Activated CD4-positive, CD25-positive, alpha-beta regulatory T cell (primary cell): ENCODE measurements at regions not wholly inside any gene's neighbourhood (a gene's known extent, or its start where the extent isn't known, plus 50 kb on each side); places are given as distances from the start of the nearest gene placed in this dataset.
"Not testable (repeated sequence)": the region's sequence is repeated elsewhere in the genome, so short reads cannot be mapped to it uniquely, and the experiment has no call there.

ENCODE experiments used
- DNase-seq, 4 experiments: peaks; one replicate each; lab custom pipeline; 2025; lab: John Stamatoyannopoulos, UW

DNA sequence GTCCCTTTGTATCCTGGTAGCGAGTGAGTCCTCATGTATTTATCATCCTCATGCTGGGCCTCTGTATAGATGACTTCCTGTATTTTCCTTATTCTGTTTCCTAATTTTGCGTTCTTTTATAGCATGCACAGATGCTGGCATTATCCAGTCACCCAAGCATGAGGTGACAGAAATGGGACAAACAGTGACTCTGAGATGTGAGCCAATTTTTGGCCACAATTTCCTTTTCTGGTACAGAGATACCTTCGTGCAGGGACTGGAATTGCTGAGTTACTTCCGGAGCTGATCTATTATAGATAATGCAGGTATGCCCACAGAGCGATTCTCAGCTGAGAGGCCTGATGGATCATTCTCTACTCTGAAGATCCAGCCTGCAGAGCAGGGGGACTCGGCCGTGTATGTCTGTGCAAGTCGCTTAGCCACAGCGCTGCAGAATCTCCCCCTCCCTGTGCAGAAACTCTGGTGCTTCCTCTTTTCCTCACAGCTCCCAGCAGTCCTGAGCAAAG, 183.1 kb upstream of the PRSS58 start:
- DNase-seq = no peak

DNA sequence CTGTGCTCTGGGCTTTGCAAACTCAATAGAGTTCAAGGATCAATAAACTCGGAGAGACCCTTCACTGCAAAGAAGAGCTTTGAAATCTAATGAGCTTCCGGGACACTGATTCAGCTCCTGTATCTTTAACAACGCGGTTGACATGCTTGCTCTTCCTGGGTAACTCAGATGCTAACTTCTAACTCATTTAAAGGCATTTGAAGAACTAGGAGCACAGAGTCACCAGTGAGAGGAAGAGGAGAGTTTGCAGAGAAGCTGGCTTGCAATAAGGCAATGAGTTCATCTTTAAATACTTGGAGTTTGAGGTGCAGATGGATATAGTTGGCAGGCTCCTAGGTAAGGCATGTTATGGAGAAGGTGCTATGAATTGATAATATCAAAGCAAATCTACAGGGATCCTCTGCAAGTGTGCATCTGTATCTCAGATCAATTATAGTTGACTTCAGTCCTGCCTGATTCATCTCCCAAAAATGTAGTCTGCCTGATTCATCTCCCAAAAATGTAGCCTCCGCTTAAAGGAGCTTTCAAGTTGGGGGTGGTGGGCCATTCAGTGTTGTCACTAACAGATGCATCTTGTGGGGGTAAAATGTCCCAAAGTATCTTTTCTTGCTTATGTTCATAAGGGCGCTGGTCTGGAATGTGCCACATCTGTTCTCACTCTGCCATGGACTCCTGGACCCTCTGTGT, 182.5 kb upstream of the PRSS58 start:
- DNase-seq = no peak

DNA sequence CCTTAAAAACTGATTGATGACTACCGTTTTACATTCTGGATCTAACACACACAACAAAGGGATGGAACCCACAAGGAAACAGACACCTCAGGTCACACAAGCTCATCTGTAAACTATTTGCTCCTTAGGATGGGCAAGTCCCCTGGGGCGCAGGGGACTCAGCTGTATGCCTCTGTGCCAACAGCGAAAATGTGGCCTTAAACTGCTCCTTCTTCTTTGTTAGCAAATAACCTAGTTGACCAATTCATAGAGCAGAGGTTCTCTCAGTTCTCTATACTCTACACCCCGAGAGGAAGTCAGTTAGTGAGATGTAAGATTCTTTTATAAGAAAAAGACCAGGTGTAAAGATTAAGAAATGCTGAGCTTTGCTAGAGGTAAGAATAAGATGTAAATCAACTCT, 181.9 kb upstream of the PRSS58 start:
- DNase-seq = no peak

DNA sequence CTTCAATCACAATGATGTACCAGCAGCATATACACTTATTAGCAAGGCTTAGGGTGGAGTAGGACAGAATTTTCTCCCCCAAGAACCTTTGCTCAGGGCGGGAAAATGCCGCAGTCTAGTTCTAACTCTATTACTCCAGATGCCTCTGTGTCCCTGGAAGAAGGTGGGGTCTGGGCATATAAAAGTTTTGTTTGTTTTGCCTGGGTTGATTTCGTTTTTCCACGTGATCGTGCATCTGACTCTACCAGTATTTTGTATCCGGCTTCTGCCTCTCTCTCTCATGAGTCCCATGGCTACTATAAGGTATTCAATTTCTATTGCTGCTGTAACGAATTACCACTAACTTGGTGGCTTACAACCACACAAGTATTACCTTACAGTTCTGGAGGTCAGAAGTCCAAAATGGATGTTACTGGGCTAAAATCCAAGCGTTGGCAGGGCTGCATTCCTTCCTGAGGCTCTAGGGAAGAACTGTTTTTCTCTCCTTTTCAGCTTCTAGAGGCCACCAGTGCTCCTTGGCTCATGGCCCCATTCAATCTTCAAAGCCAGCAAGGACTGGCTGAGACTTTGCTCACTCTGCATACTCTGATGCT, 181.2 kb upstream of the PRSS58 start:
- no peak for DNase-seq

DNA sequence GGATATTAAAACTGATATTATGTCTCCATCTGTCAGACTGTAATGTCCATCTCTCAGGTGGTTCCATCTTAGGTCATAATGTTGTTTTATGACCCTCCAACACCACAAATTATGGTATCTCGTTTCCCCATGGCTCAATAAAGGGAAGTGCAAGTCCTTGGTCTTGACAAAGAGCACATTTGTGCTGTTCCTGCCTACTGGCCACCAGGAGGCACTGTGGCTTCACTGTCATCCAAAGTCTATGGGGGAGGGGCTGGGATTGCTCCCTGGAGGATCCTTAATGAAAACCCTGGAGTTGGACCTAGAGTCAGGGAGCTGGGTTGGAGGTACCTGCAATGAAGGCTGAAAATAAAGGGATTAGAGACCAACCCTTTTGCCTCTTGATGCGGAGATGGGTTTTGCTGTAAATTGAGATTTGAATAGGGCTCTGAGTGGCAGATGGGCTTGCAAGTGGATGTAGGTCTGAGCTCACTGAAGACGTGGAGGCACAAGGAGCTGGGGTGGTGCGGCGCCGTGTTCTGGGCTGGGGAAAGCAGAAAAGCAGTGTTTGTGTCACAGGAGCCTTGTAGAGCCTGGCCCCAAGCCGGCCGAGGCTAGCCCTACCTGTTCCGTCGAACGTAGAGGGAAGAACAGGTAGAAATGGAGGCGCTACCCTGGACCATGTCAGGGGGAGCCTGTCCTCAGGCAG, 180.5 kb upstream of the PRSS58 start:
- DNase-seq = peak in 1 of 4 experiments; percentile 6

DNA sequence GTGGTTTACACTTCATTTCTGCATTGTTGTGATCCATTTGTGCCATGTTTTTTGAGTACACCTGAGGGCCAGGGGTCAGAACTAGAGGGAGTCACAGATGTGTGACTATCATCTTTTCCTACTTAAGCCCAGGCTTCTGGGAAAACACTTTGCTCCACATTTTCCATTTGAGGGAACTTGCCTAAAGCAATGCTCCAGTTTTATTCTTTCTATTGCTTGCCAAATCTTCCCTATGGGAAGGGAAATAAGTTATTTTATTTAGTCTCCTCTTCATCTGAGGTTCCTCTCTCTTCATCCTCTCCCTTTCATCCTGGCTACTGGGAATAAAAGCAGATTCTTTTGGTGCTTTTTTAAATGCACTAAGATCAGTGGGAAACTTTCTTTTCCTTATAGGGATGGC, 179.9 kb upstream of the PRSS58 start:
- DNase-seq = no peak

DNA sequence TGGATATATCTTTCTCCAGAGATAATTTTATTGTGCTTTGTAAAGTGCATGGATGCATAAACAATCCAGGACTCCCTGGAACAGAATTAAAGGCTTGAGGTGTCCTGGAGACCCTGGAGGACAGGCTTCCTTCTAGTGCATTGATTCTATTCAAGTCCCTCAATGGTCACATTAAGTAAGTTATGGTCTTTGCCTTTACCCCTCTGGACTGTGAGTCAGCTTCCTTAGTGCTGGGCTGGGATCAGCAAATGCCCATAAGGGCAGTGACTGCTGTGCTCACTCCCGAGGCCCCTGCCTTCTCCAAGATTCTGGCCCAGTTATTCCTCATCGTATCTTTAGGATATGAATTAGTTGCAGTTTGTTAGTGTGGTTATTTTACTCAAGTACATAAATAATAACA, 178.7 kb upstream of the PRSS58 start:
- no peak for DNase-seq

DNA sequence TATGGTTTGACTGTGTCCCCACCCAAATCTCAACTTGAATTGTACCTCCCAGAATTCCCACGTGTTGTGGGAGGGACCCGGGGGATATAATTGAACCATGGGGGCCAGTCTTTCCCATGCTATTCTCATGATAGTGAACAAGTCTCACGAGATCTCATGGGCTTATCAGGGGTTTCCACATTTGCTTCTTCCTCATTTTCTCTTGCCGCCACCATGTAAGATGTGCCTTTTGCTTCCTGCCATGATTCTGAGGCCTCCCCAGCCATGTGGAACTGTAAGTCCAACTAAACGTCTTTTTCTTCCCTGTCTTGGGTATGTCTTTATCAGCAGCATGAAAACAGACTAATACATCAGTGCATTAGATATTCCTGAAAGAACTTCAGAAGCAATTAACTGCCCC, 177.7 kb upstream of the PRSS58 start:
- not testable (repeated sequence) for DNase-seq

DNA sequence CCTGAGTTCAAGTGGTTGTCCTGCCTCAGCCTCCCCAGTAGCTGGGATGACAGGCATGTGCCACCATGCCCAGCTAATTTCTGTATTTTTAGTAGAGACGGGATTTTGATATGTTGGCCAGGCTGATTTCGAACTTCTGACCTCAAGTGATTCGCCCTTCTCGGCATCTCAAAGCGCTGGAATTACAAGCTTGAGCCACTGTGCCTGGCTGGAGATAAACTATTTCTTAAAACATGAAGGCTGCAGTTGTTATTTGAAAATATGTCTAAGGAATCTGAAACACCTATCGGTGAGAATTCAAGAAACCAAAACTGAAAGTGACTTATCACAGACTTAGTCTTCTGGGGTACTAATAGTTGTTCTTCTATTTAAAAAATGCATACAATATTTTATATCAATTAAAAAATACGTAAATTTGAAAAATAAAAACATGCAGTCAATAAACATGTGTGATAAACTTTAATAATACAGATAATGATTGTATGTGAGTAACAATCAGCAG, 176.9 kb upstream of the PRSS58 start:
- no peak for DNase-seq

DNA sequence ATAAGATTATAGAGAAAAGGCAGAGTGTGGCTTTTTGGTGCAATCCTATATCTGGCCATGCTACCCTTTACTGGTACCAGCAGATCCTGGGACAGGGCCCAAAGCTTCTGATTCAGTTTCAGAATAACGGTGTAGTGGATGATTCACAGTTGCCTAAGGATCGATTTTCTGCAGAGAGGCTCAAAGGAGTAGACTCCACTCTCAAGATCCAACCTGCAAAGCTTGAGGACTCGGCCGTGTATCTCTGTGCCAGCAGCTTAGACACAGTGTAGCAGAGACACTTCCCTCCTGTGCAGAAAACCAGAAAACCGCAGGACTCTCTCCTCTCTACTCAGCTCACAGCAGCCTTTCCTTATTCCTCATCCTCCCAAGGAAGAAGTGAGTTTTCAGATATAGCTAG, 176.3 kb upstream of the PRSS58 start:
- DNase-seq = not testable (repeated sequence)

DNA sequence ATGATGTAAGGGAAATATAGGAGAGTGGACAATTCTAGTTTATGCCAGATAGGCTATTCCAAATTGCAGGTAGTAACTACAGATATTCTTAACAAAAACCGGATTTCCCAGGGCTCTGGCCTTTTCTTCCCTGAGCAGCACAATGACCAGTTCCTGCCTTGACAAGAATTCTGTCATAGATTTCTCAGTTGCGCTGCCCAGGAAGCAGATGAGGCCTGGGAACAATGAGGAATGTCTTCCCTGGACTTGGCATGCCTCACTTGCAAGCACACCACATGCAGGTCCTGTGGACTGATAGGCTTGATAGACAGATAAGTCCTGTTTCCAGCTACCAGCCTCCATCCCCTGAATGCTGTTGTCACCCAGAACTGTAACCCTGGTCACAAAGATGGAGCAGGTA, 174.5 kb upstream of the PRSS58 start:
- DNase-seq = no peak

DNA sequence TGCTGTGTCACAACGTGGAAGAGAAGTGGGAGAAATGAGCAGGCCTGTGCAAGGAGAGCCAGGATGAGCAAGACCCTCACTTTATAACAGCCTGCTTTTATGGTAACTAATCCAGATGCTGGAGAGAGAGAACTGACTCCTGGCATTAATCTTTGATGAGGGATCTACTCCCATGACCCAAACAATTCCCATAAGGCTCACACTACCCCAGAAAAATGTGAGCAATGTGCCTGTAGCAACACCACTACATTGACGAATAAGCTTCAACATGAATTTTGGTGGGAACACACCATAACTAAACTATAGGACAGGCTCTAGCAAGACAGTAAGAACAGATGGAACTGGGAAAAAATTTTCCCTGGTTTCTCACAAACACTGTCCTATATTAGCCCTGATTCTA, 173.6 kb upstream of the PRSS58 start:
- no peak for DNase-seq

DNA sequence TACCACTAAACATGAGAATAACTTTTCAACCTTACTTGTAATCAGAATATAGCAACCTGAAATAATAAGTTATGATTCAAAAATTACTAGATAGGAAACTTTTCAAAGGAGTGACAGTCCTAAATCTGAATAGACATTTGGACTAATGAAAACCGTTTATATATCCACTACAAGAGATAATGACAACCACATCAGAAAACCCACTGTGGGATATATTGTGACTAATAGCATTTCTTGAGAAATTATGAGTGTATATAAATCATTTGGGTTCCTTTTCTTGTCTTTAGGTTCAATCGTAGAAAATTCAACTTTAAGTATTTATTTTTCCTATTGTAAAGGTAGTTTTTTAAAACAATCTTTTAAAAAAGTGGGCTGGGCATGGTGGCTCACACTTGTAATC, 170.2 kb upstream of the PRSS58 start:
- DNase-seq = no peak

DNA sequence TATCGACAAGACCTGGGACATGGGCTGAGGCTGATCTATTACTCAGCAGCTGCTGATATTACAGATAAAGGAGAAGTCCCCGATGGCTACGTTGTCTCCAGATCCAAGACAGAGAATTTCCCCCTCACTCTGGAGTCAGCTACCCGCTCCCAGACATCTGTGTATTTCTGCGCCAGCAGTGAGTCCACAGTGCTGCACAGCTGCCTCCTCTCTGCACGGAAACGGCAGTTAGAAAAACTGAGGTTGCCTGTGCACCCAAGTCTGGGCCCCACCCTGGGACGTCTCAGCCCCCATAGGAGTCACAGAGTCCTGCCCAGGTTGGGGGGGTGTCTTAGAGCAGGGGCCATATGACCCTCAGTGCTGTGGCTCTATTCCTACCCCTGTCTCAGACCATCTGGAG, 167.4 kb upstream of the PRSS58 start:
- DNase-seq = no peak

DNA sequence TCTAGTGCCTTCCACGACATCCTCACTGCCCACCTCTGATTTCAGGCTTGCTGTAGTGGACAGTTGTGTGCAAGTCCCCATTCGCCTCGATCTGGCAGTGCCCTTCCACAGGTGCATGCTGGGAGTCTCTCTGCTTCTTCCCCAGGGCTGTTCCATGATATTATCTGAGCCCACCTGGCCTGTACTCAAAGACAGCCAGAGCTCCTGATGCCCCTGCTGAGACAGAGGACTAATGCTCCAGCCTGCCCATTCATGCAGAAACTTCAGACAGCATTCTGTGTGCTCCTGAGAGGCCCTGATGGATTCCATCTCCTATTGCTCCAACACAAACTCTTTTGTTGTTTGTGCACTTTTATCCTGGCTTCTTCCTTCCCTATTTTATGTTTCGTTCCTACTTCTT, 164.8 kb upstream of the PRSS58 start:
- no peak for DNase-seq

DNA sequence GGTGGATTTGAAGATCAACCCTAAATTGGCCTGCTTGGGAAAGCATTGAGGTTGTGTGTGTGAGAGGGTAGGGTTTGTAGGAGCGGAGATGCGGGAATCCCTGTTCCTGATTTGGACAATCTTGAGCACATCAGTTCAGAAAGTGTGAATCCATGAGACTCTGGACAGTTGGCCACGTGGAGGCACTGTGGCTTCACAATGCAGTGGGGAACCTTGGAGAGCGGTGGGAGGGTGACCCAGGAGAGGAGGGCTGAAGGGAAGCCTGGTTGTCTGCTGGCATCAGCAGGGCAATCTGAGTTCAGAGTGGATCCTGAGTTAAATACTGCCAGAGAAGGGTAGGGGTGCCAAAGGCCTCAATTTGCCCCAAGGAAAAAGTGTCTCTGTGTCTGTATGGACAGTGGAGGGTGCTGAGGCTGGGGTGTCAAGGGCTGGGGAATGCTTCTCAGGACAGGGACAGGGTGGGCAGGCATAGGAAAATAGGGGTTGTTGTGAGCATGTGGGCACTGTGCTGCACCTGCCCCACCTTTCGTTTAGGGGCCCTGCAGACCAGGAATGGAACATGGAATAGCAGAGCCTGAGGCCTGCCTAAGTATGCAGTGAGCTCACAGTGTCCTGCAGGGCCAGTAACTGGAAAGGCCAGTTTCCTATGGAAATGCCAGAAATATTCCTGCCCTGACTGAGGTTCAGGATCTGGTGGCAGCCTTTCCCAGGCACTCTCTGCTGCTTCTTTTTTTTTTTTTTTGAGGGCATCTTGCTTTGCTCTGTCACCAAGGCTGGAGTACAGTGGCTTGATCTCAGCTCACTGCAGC, 162.9 kb upstream of the PRSS58 start:
- DNase-seq = no peak

DNA sequence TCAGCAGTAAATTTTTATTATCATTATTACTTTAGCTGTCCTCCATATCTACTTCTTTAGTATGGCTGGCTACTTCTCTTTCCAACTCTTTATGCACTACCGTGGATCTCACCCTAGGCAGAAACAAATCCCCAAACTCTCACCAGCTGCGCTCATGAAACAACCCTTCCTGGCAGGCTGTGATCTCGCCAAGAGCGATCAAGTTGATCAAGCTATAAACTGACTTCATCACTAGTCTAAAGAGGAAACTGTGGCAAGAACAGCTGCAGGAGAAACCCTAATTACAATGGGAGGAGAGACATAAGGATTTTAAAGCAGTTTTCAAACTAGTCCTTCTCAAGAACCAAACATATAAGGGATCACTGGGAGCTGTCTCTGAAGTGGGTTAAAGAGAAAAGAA, 160.5 kb upstream of the PRSS58 start:
- DNase-seq = no peak

DNA sequence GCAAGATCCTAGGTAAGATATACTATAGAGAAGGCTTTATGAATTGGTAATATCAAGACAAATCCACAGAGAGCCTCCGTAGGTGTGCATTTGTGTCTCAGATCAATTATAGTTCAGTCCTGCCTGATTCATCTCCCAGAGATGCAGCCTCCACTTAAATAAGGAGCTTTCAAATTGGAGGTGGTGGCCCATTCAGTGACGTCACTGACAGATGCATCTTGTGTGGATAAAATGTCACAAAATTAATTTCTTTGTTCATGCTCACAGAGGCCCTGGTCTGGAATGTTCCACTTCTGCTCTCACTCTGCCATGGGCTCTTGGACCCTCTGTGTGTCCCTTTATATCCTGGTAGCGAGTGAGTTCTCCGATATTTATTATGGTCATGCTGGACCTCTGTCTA, 157.1 kb upstream of the PRSS58 start:
- DNase-seq = no peak

DNA sequence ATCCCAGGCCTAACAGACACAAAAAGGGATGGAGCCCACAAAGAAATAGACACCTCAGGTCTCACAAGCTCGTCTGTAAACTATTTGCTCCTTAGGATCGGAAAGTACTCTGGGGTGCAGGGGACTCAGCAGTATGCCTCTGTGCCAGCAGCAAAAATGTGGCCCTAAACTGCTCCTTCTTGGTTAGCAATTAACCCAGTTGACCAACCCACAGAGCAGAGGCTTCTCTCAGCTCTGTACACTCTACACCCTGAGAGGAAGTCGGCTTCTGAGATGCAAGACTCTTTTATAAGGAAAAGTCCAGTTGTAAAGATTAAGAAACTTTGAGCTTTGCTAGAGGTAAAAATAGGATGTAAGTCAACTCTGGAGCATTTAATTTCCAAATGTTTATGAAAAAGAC, 156.3 kb upstream of the PRSS58 start:
- DNase-seq = no peak

DNA sequence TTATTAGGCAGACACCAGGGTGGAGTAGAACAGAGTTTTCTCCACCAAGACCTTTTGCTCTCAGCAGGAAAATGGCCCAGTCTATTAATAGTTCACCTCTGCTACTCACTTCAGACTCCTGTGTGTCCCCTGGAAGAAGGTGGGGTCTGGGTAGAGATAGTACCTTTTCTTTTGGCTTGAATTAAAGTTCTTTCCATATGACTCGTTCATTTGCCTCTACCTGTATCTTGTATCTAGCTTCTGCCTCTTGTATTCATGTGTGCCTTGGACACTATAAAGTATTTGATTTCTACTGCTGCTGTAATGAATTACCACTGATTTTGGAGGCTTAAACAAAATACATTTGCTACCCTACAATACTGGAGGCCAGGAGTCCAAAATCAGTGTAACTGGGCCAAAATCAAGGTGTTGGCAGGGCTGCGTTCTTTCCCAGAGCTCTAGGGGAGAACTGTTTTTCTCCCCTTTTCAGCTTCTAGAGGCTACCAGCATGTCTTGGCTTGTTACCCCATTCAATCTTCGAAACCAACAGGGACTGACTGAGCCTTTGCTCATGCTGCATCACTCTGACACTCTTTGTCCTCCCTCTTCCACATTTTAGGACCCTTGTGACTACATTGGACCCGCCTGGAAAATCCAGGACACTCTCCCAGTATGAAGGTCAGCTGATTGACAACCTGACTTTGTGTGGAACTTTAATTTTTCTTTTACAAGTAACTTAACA, 155.6 kb upstream of the PRSS58 start:
- no peak for DNase-seq

DNA sequence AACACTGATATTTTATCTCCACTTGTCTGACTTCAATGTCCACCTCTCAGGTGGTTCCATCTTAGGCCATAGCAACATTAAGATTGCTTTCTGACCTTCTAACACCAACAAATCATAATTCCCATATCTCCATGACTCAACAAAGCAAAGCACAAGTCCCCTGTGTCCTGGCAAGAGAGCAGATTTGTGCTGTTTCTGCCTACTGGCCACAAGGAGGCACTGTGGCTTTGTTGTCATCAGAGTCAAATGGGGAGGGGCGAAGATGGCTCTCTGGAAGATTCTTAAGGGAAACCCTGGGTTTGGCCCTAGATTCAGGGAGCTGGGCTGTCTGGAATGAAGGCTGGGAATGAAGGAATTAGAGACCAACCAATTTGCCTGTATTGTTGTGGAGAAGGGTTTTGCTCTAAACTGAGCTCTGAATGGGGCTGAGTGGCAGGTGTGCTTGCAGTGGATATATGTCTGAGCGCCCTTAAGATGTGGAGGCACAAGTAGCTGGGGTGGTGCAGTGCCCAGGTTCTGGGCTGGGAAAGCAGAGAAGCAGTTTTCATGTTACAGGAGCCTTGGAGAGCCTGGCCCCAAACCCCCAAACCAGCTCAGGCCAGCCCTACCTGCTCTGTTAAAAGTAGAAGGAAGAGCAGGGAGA, 154.8 kb upstream of the PRSS58 start:
- no peak for DNase-seq
